ENCODE measurements at regions not wholly inside any gene's neighbourhood (a gene's known extent, or its start where the extent isn't known, plus 50 kb on each side); places are given as distances from the start of the nearest gene placed in this dataset.

GRCh38 chr1:80759354-80759753, 1041.4 kb upstream of the ADGRL2 start:
- Histone ChIP-seq H3K27ac (ENCODE audit: low read depth, low read length) (no peak overlapping the region), H3F3A (ENCODE audit: insufficient read depth) (no peaks in the 10 kb centered on the region), H3K79me2 (ENCODE audit: insufficient read depth, low read length) (no peaks in the 10 kb centered on the region), H3K4me3 (ENCODE audit: insufficient read depth, low read length, poor library complexity, severe bottlenecking) (no peak overlapping the region), H3K9ac (ENCODE audit: low read length) (no peak overlapping the region), H2AFZ (ENCODE audit: low read depth, low read length, severe bottlenecking) (no peak overlapping the region), H3K27me3 (ENCODE audit: low read length) (no peaks in the 10 kb centered on the region), H3K9me3 (ENCODE audit: insufficient read depth, low read length) (no peaks in the 10 kb centered on the region), H3K4me2 (ENCODE audit: low read depth, low read length, poor library complexity, severe bottlenecking) (no peak overlapping the region), H3K36me3 (ENCODE audit: low read length) (no peaks in the 10 kb centered on the region), H3K9me2 (replicated peaks; ENCODE audit: insufficient read depth, low read length) (no peaks in the 10 kb centered on the region), H4K20me1 (ENCODE audit: low read depth, low read length) (no peaks in the 10 kb centered on the region)
- TF ChIP-seq EZH2phosphoT487 (conservative IDR thresholded peaks at IDR 0.05; ENCODE audit: low read length) (no peak), CTCF (IDR thresholded peaks at IDR 0.05; ENCODE audit: insufficient read depth, low read length, poor library complexity, severe bottlenecking) (no peak)

DNA sequence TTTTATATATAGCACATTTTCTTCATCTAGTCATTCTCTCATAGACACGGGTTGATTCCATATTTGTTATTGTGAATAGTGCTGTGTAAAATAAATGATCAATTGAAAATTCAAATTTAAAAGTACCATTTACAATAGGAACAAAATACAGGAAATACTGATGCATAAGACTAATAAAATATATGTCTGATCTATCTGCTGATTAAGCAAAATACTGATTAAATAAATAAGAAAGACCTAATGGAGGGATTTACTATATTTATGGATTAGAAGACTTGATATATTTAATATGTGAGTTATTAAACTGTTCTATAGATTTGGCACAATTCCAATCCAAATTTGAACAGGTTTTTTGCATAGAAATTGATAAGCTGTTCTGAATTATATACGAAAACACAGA, 1044.8 kb upstream of the ADGRL2 start:
- H2AFZ ChIP-seq (ENCODE audit: low read depth, low read length, severe bottlenecking) = no peak overlapping the region
- H3K36me3 ChIP-seq (ENCODE audit: low read length) = no peaks in the 10 kb centered on the region
- H4K20me1 ChIP-seq (ENCODE audit: low read depth, low read length) = no peaks in the 10 kb centered on the region
- no peaks in the 10 kb centered on the region for H3K79me2 ChIP-seq (ENCODE audit: insufficient read depth, low read length)
- TF ChIP-seq CTCF (IDR thresholded peaks at IDR 0.05; ENCODE audit: insufficient read depth, low read length, poor library complexity, severe bottlenecking) (no peak), EZH2phosphoT487 (conservative IDR thresholded peaks at IDR 0.05; ENCODE audit: low read length) (no peak)
- H3K9ac ChIP-seq (ENCODE audit: low read length) = no peak overlapping the region
- H3K27me3 ChIP-seq (ENCODE audit: low read length) = no peaks in the 10 kb centered on the region
- no peak overlapping the region for H3K27ac ChIP-seq (ENCODE audit: low read depth, low read length)
- H3K4me2 ChIP-seq (ENCODE audit: low read depth, low read length, poor library complexity, severe bottlenecking) = no peak overlapping the region
- H3K9me2 ChIP-seq (replicated peaks; ENCODE audit: insufficient read depth, low read length) = no peaks in the 10 kb centered on the region
- no peaks in the 10 kb centered on the region for H3K9me3 ChIP-seq (ENCODE audit: insufficient read depth, low read length)
- H3K4me3 ChIP-seq (ENCODE audit: insufficient read depth, low read length, poor library complexity, severe bottlenecking) = no peak overlapping the region
- no peaks in the 10 kb centered on the region for H3F3A ChIP-seq (ENCODE audit: insufficient read depth)

GRCh38 chr1:80751204-80751603, 1049.5 kb upstream of the ADGRL2 start:
- Histone ChIP-seq H3K27ac (ENCODE audit: low read depth, low read length) (no peak overlapping the region), H3K9ac (ENCODE audit: low read length) (no peak overlapping the region), H3K79me2 (ENCODE audit: insufficient read depth, low read length) (no peaks in the 10 kb centered on the region), H4K20me1 (ENCODE audit: low read depth, low read length) (no peaks in the 10 kb centered on the region), H3K27me3 (ENCODE audit: low read length) (no peaks in the 10 kb centered on the region), H3F3A (ENCODE audit: insufficient read depth) (no peaks in the 10 kb centered on the region), H3K9me3 (ENCODE audit: insufficient read depth, low read length) (no peaks in the 10 kb centered on the region), H3K9me2 (replicated peaks; ENCODE audit: insufficient read depth, low read length) (no peaks in the 10 kb centered on the region), H3K36me3 (ENCODE audit: low read length) (no peaks in the 10 kb centered on the region), H3K4me3 (ENCODE audit: insufficient read depth, low read length, poor library complexity, severe bottlenecking) (no peak overlapping the region), H3K4me2 (ENCODE audit: low read depth, low read length, poor library complexity, severe bottlenecking) (no peak overlapping the region), H2AFZ (ENCODE audit: low read depth, low read length, severe bottlenecking) (no peak overlapping the region)
- TF ChIP-seq EZH2phosphoT487 (conservative IDR thresholded peaks at IDR 0.05; ENCODE audit: low read length) = no peak
- no peak for TF ChIP-seq CTCF (IDR thresholded peaks at IDR 0.05; ENCODE audit: insufficient read depth, low read length, poor library complexity, severe bottlenecking)

All from SU-DHL-6 (cell line).